Stimulated activated CD8-positive, alpha-beta memory T cell treated with anti-CD3 and anti-CD28 coated beads, Interleukin-2, amount 100 ng/mL, for 1 hour (primary cell): ENCODE measurements at regions not wholly inside any gene's neighbourhood (a gene's known extent, or its start where the extent isn't known, plus 50 kb on each side); places are given as distances from the start of the nearest gene placed in this dataset.
"Not testable (repeated sequence)": the region's sequence is repeated elsewhere in the genome, so short reads cannot be mapped to it uniquely, and the experiment has no call there.

Experiments used
- DNase-seq, 2 donors: peaks; one replicate each; pipeline ENCODE4 v3.0.0-alpha.2; 2020; ENCODE audit warnings: low read depth in 2 of 2

- no peak for DNase-seq
Observed at GRCh38 chr6:168939041-168939440, 314.6 kb downstream of the THBS2 start.

GRCh38 chr6:168938546-168938945 lies 315.1 kb downstream of the THBS2 start:
- DNase-seq = no peak

- no peak for DNase-seq
Observed at GRCh38 chr6:168937054-168937453, 316.6 kb downstream of the THBS2 start.

GRCh38 chr6:168935628-168936010 lies 318.0 kb downstream of the THBS2 start:
- DNase-seq = no peak

- no peak for DNase-seq
Observed at GRCh38 chr6:168934660-168935627, 318.7 kb downstream of the THBS2 start.

GRCh38 chr6:168932171-168932570 lies 321.5 kb downstream of the THBS2 start:
- DNase-seq = not testable (repeated sequence)

- not testable (repeated sequence) for DNase-seq
Observed at GRCh38 chr6:168931072-168931471, 322.6 kb downstream of the THBS2 start.

- DNase-seq = no peak
Observed at GRCh38 chr6:168929871-168930450, 323.7 kb downstream of the THBS2 start.

- DNase-seq = no peak
Observed at GRCh38 chr6:168928012-168928411, 325.6 kb downstream of the THBS2 start.

- no peak for DNase-seq
Observed at GRCh38 chr6:168927026-168927425, 326.6 kb downstream of the THBS2 start.

- no peak for DNase-seq
Observed at GRCh38 chr6:168926306-168926705, 327.3 kb downstream of the THBS2 start.

- no peak for DNase-seq
Observed at GRCh38 chr6:168925671-168926070, 328.0 kb downstream of the THBS2 start.

- DNase-seq = no peak
Observed at GRCh38 chr6:168923171-168923570, 330.5 kb downstream of the THBS2 start.

GRCh38 chr6:168922436-168922835 lies 331.2 kb downstream of the THBS2 start:
- DNase-seq = no peak

GRCh38 chr6:168920289-168920688 lies 333.4 kb downstream of the THBS2 start:
- no peak for DNase-seq

GRCh38 chr6:168919470-168920179 lies 334.0 kb downstream of the THBS2 start:
- DNase-seq = no peak

GRCh38 chr6:168916576-168917211 lies 337.0 kb downstream of the THBS2 start:
- no peak for DNase-seq

GRCh38 chr6:168915855-168916254 lies 337.8 kb downstream of the THBS2 start:
- DNase-seq = no peak

GRCh38 chr6:168915242-168915641 lies 338.4 kb downstream of the THBS2 start:
- no peak for DNase-seq

- no peak for DNase-seq
Observed at GRCh38 chr6:168913866-168914469, 339.7 kb downstream of the THBS2 start.

GRCh38 chr6:168913231-168913865 lies 340.3 kb downstream of the THBS2 start:
- not testable (repeated sequence) for DNase-seq
